ENCODE measurements at regions not wholly inside any gene's neighbourhood (a gene's known extent, or its start where the extent isn't known, plus 50 kb on each side); places are given as distances from the start of the nearest gene placed in this dataset.

GRCh38 chr11:70614034-70614681 lies 215.8 kb downstream of the CTTN start:
- DNase-seq, result no peak

- no peak for DNase-seq
These were observed 216.9 kb downstream of the CTTN start for GRCh38 chr11:70615036-70615875.

- DNase-seq, result no peak
These were observed 218.0 kb downstream of the CTTN start for GRCh38 chr11:70616317-70616716.

- DNase-seq, result no peak
These were observed 218.8 kb downstream of the CTTN start for GRCh38 chr11:70616938-70617654.

- no peak for DNase-seq
These were observed 220.2 kb downstream of the CTTN start for GRCh38 chr11:70618431-70619101.

GRCh38 chr11:70619591-70619990 lies 221.3 kb downstream of the CTTN start:
- DNase-seq, result no peak

- no peak for DNase-seq
These were observed 222.3 kb downstream of the CTTN start for GRCh38 chr11:70620510-70621184.

- no peak for DNase-seq
These were observed 222.9 kb downstream of the CTTN start for GRCh38 chr11:70621241-70621640.

GRCh38 chr11:70622091-70622490 lies 223.8 kb downstream of the CTTN start:
- no peak for DNase-seq

- DNase-seq, result no peak
These were observed 225.7 kb downstream of the CTTN start for GRCh38 chr11:70623906-70624597.

- no peak for DNase-seq
These were observed 226.3 kb downstream of the CTTN start for GRCh38 chr11:70624598-70624993.

GRCh38 chr11:70625051-70625450 lies 226.7 kb downstream of the CTTN start:
- no peak for DNase-seq

- DNase-seq, result no peak
These were observed 227.5 kb downstream of the CTTN start for GRCh38 chr11:70625582-70626518.

GRCh38 chr11:70627219-70627618 lies 228.9 kb downstream of the CTTN start:
- DNase-seq, result no peak

GRCh38 chr11:70628176-70628854 lies 230.0 kb downstream of the CTTN start:
- no peak for DNase-seq

- no peak for DNase-seq
These were observed 230.8 kb downstream of the CTTN start for GRCh38 chr11:70628855-70629844.

GRCh38 chr11:70630068-70630467 lies 231.7 kb downstream of the CTTN start:
- no peak for DNase-seq

GRCh38 chr11:70630816-70631623 lies 232.7 kb downstream of the CTTN start:
- no peak for DNase-seq
